HEK293 (cell line): ENCODE measurements at regions not wholly inside any gene's neighbourhood (a gene's known extent, or its start where the extent isn't known, plus 50 kb on each side); places are given as distances from the start of the nearest gene placed in this dataset.

Experiments
- ZBTB21 ChIP-seq: fragments of 450-650 bp; formaldehyde crosslinking; IDR thresholded peaks from 2 replicates; pipeline ENCODE4 v1.5.1; 2017; ENCODE audit warnings: missing biosample characterization, missing genetic modification characterization
- ZNF274 ChIP-seq, 2 experiments: fragments of 200-500 bp in 1 of 2; fragments of 450-650 bp in 1 of 2; sonication (Bioruptor generic) in 1 of 2; formaldehyde crosslinking in 1 of 2; IDR thresholded peaks; 2 replicates each; pipeline versions ENCODE4 v1.5.1 to v1.6.1; 2014 to 2016; ENCODE audit warnings: borderline replicate concordance in 1 of 2, inconsistent platforms in 1 of 2, low read length in 1 of 2, missing biosample characterization in 1 of 2, missing genetic modification characterization in 1 of 2
- ZNF510 ChIP-seq: fragments of 450-650 bp; formaldehyde crosslinking; IDR thresholded peaks from 2 replicates; pipeline ENCODE4 v1.5.1; 2018; ENCODE audit warnings: mild to moderate bottlenecking, missing genetic modification characterization, missing biosample characterization; ENCODE audit not compliant: insufficient replicate concordance
- ZNF548 ChIP-seq: fragments of 450-650 bp; formaldehyde crosslinking; IDR thresholded peaks from 2 replicates; pipeline ENCODE4 v1.5.1; 2016; ENCODE audit warnings: missing biosample characterization, missing genetic modification characterization
- ZNF660 ChIP-seq: fragments of 450-650 bp; IDR thresholded peaks from 2 replicates; pipeline ENCODE4 v1.5.1; 2018; ENCODE audit warnings: missing biosample characterization, mild to moderate bottlenecking, missing genetic modification characterization
- ZNF777 ChIP-seq: fragments of 450-650 bp; formaldehyde crosslinking; IDR thresholded peaks from 2 replicates; pipeline ENCODE4 v1.5.1; 2017; ENCODE audit warnings: missing biosample characterization, missing genetic modification characterization, borderline replicate concordance
- TF ChIP-seq, protein P1 (sequence below): fragments of 450-650 bp; formaldehyde crosslinking; IDR thresholded peaks from 2 replicates; pipeline ENCODE4 v1.5.1; 2016; ENCODE audit warnings: missing biosample characterization, missing genetic modification characterization
- TF ChIP-seq, protein P2 (sequence below): fragments of 450-650 bp; formaldehyde crosslinking; IDR thresholded peaks from 2 replicates; pipeline ENCODE4 v1.5.1; 2016; ENCODE audit warnings: missing biosample characterization, missing genetic modification characterization
- TF ChIP-seq, protein P3 (sequence below): fragments of 450-650 bp; formaldehyde crosslinking; IDR thresholded peaks from 2 replicates; pipeline ENCODE4 v1.5.1; 2016; ENCODE audit warnings: missing biosample characterization, missing genetic modification characterization

DNA sequence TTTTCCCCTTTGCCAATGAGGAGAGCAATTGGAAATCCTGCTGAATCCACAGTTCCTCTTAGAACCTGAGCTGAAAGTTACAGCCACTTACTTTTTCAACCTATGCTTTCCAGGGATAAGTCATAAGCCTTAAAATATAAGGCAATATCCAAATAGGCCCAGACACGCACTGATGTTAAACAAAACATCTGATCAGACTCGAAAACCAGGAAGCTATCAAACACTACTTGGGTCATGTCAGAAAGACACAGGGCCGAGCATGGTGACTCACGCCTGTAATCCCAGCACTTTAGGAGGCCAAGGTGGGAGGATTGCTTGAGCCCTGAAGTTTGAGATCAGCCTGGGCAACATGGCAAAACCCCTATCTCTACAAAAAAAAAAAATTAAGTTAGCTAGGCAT, 192.1 kb downstream of the SP3 start:
- TF ChIP-seq, protein P1, sequence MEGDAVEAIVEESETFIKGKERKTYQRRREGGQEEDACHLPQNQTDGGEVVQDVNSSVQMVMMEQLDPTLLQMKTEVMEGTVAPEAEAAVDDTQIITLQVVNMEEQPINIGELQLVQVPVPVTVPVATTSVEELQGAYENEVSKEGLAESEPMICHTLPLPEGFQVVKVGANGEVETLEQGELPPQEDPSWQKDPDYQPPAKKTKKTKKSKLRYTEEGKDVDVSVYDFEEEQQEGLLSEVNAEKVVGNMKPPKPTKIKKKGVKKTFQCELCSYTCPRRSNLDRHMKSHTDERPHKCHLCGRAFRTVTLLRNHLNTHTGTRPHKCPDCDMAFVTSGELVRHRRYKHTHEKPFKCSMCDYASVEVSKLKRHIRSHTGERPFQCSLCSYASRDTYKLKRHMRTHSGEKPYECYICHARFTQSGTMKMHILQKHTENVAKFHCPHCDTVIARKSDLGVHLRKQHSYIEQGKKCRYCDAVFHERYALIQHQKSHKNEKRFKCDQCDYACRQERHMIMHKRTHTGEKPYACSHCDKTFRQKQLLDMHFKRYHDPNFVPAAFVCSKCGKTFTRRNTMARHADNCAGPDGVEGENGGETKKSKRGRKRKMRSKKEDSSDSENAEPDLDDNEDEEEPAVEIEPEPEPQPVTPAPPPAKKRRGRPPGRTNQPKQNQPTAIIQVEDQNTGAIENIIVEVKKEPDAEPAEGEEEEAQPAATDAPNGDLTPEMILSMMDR (tag by site-specific recombination): no peak
- TF ChIP-seq, protein P2, sequence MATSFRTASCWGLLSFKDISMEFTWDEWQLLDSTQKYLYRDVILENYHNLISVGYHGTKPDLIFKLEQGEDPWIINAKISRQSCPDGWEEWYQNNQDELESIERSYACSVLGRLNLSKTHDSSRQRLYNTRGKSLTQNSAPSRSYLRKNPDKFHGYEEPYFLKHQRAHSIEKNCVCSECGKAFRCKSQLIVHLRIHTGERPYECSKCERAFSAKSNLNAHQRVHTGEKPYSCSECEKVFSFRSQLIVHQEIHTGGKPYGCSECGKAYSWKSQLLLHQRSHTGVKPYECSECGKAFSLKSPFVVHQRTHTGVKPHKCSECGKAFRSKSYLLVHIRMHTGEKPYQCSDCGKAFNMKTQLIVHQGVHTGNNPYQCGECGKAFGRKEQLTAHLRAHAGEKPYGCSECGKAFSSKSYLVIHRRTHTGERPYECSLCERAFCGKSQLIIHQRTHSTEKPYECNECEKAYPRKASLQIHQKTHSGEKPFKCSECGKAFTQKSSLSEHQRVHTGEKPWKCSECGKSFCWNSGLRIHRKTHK (tag by site-specific recombination): no peak
- TF ChIP-seq ZNF510 (tag by site-specific recombination): no peak
- no peak for TF ChIP-seq ZNF777 (tag by site-specific recombination)
- TF ChIP-seq ZNF274 (IDR thresholded peaks at IDR 0.05; ENCODE audit: low read length): no peak
- no peak for TF ChIP-seq ZNF274 (tag by site-specific recombination; IDR thresholded peaks at IDR 0.05; ENCODE audit: borderline replicate concordance)
- TF ChIP-seq, protein P3, sequence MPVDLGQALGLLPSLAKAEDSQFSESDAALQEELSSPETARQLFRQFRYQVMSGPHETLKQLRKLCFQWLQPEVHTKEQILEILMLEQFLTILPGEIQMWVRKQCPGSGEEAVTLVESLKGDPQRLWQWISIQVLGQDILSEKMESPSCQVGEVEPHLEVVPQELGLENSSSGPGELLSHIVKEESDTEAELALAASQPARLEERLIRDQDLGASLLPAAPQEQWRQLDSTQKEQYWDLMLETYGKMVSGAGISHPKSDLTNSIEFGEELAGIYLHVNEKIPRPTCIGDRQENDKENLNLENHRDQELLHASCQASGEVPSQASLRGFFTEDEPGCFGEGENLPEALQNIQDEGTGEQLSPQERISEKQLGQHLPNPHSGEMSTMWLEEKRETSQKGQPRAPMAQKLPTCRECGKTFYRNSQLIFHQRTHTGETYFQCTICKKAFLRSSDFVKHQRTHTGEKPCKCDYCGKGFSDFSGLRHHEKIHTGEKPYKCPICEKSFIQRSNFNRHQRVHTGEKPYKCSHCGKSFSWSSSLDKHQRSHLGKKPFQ (tag by site-specific recombination): no peak
- TF ChIP-seq ZNF548 (tag by site-specific recombination): no peak
- TF ChIP-seq ZNF660: no peak
- TF ChIP-seq ZBTB21 (tag by site-specific recombination): no peak
